ENCODE measurements at regions not wholly inside any gene's neighbourhood (a gene's known extent, or its start where the extent isn't known, plus 50 kb on each side); places are given as distances from the start of the nearest gene placed in this dataset.
"Not testable (repeated sequence)": the region's sequence is repeated elsewhere in the genome, so short reads cannot be mapped to it uniquely, and the experiment has no call there.

GRCh38 chr21:31442339-31442738, 98.3 kb upstream of the TIAM1 start:
- peaks cover 20% of the 10 kb centered on the region for H3K9me3 Mint-ChIP-seq
- ChIA-PET CTCF (no interaction called here), POLR2A (no interaction called here)
- no peaks in the 10 kb centered on the region for H3K27me3 Mint-ChIP-seq
- DNase-seq, result no peak
- no peak overlapping the region for H3K27ac Mint-ChIP-seq
- intact Hi-C loops (cut with micrococcal nuclease), result no loop called here
- H3K4me1 Mint-ChIP-seq (ENCODE audit: low read depth), result peaks cover 21% of the 10 kb centered on the region
- no peak overlapping the region for H3K4me3 Mint-ChIP-seq
- peaks cover 12% of the 10 kb centered on the region for H3K36me3 Mint-ChIP-seq

GRCh38 chr21:31429506-31429905, 85.4 kb upstream of the TIAM1 start:
- Mint-ChIP-seq H3K4me1 (ENCODE audit: low read depth) (peaks cover 8% of the 10 kb centered on the region), H3K9me3 (no peaks in the 10 kb centered on the region), H3K27ac (no peak overlapping the region), H3K27me3 (no peaks in the 10 kb centered on the region), H3K4me3 (no peak overlapping the region), H3K36me3 (no peaks in the 10 kb centered on the region)
- intact Hi-C loops (cut with micrococcal nuclease), result no loop called here
- ChIA-PET POLR2A (no interaction called here), CTCF (no interaction called here)
- no peak for DNase-seq

- no peaks in the 10 kb centered on the region for H3K36me3 Mint-ChIP-seq
- H3K27ac Mint-ChIP-seq, result peak overlapping the region; percentile 25
- peaks cover 8% of the 10 kb centered on the region for H3K4me1 Mint-ChIP-seq (ENCODE audit: low read depth)
- ChIA-PET POLR2A (interaction anchor here (1.2 kb wide), 3 partner anchors 71 to 128 kb away, joined by 4 to 7 read pairs (median 4); no protein-coding TSS in a partner anchor), CTCF (interaction anchor here (1.2 kb wide), 1 partner anchor 99 kb away, joined by 4 read pairs; no protein-coding TSS in a partner anchor)
- H3K9me3 Mint-ChIP-seq, result no peaks in the 10 kb centered on the region
- intact Hi-C loops (cut with micrococcal nuclease), result loop anchor here (1.0 to 2.0 kb wide), 7 partner anchors 28 to 231 kb away; no protein-coding TSS in a partner anchor
- H3K27me3 Mint-ChIP-seq, result no peaks in the 10 kb centered on the region
- DNase-seq, result no peak
- no peak overlapping the region for H3K4me3 Mint-ChIP-seq
Measured at GRCh38 chr21:31426235-31426797, 82.3 kb upstream of the TIAM1 start.

GRCh38 chr21:31425138-31425537, 81.1 kb upstream of the TIAM1 start:
- no peaks in the 10 kb centered on the region for H3K36me3 Mint-ChIP-seq
- H3K4me3 Mint-ChIP-seq, result no peak overlapping the region
- H3K4me1 Mint-ChIP-seq (ENCODE audit: low read depth), result peaks cover 8% of the 10 kb centered on the region
- no peaks in the 10 kb centered on the region for H3K9me3 Mint-ChIP-seq
- no peaks in the 10 kb centered on the region for H3K27me3 Mint-ChIP-seq
- POLR2A ChIA-PET, result no interaction called here
- CTCF ChIA-PET, result no interaction called here
- DNase-seq, result no peak
- H3K27ac Mint-ChIP-seq, result no peak overlapping the region
- intact Hi-C loops (cut with micrococcal nuclease), result no loop called here

- intact Hi-C loops (cut with micrococcal nuclease), result no loop called here
- CTCF ChIA-PET, result no interaction called here
- Mint-ChIP-seq H3K4me3 (no peak overlapping the region), H3K4me1 (ENCODE audit: low read depth) (peaks cover 8% of the 10 kb centered on the region), H3K9me3 (no peaks in the 10 kb centered on the region), H3K27me3 (no peaks in the 10 kb centered on the region), H3K36me3 (no peaks in the 10 kb centered on the region), H3K27ac (no peak overlapping the region)
- POLR2A ChIA-PET, result no interaction called here
- DNase-seq, result no peak
Measured at GRCh38 chr21:31424058-31424457, 80.0 kb upstream of the TIAM1 start.

- H3K27ac Mint-ChIP-seq, result no peak overlapping the region
- POLR2A ChIA-PET, result no interaction called here
Measured at GRCh38 chr21:31420988-31421387, 76.9 kb upstream of the TIAM1 start.

GRCh38 chr21:31420354-31420753, 76.3 kb upstream of the TIAM1 start:
- H3K36me3 Mint-ChIP-seq, result peaks cover 4% of the 10 kb centered on the region
- H3K27me3 Mint-ChIP-seq, result no peaks in the 10 kb centered on the region
- H3K4me3 Mint-ChIP-seq, result no peak overlapping the region
- POLR2A ChIA-PET, result no interaction called here
- H3K9me3 Mint-ChIP-seq, result peaks cover 14% of the 10 kb centered on the region
- CTCF ChIA-PET, result no interaction called here
- intact Hi-C loops (cut with micrococcal nuclease), result no loop called here
- H3K27ac Mint-ChIP-seq, result no peak overlapping the region
- H3K4me1 Mint-ChIP-seq (ENCODE audit: low read depth), result no peaks in the 10 kb centered on the region
- DNase-seq, result no peak

More at GRCh38 chr21:31420988-31421387, 76.9 kb upstream of the TIAM1 start:
- intact Hi-C loops (cut with micrococcal nuclease), result no loop called here
- CTCF ChIA-PET, result no interaction called here
- H3K4me3 Mint-ChIP-seq, result no peak overlapping the region
- H3K36me3 Mint-ChIP-seq, result peaks cover 4% of the 10 kb centered on the region
- no peak for DNase-seq
- H3K4me1 Mint-ChIP-seq (ENCODE audit: low read depth), result peaks cover 1% of the 10 kb centered on the region
- peaks cover 14% of the 10 kb centered on the region for H3K9me3 Mint-ChIP-seq
- no peaks in the 10 kb centered on the region for H3K27me3 Mint-ChIP-seq

- CTCF ChIA-PET, result no interaction called here
- H3K36me3 Mint-ChIP-seq, result peaks cover 4% of the 10 kb centered on the region
- no peak overlapping the region for H3K4me3 Mint-ChIP-seq
- H3K4me1 Mint-ChIP-seq (ENCODE audit: low read depth), result no peaks in the 10 kb centered on the region
- intact Hi-C loops (cut with micrococcal nuclease), result no loop called here
- POLR2A ChIA-PET, result no interaction called here
- DNase-seq, result no peak
- peaks cover 14% of the 10 kb centered on the region for H3K9me3 Mint-ChIP-seq
- no peak overlapping the region for H3K27ac Mint-ChIP-seq
- H3K27me3 Mint-ChIP-seq, result no peaks in the 10 kb centered on the region
Measured at GRCh38 chr21:31418377-31419001, 74.4 kb upstream of the TIAM1 start.

GRCh38 chr21:31417214-31417613, 73.2 kb upstream of the TIAM1 start:
- POLR2A ChIA-PET; H3K27me3 Mint-ChIP-seq; H3K4me3 Mint-ChIP-seq; H3K36me3 Mint-ChIP-seq; H3K27ac Mint-ChIP-seq; intact Hi-C loops (cut with micrococcal nuclease); H3K4me1 Mint-ChIP-seq (ENCODE audit: low read depth); CTCF ChIA-PET: not testable (repeated sequence)
- H3K9me3 Mint-ChIP-seq, result peaks cover 14% of the 10 kb centered on the region
- DNase-seq, result peak; percentile 15

GRCh38 chr21:31416465-31416864, 72.4 kb upstream of the TIAM1 start:
- H3K36me3 Mint-ChIP-seq, result peaks cover 4% of the 10 kb centered on the region
- ChIA-PET CTCF (no interaction called here), POLR2A (no interaction called here)

GRCh38 chr21:31414263-31415000, 70.4 kb upstream of the TIAM1 start:
- no peak overlapping the region for H3K27ac Mint-ChIP-seq
- no peak overlapping the region for H3K4me3 Mint-ChIP-seq
- H3K36me3 Mint-ChIP-seq, result peaks cover 4% of the 10 kb centered on the region
- DNase-seq, result no peak
- H3K27me3 Mint-ChIP-seq, result no peaks in the 10 kb centered on the region
- intact Hi-C loops (cut with micrococcal nuclease), result no loop called here
- H3K4me1 Mint-ChIP-seq (ENCODE audit: low read depth), result no peaks in the 10 kb centered on the region
- ChIA-PET CTCF (interaction anchor here (0.7 to 1.5 kb wide), 4 partner anchors 17 to 373 kb away, joined by 3 read pairs; no protein-coding TSS in a partner anchor), POLR2A (no interaction called here)
- peaks cover 14% of the 10 kb centered on the region for H3K9me3 Mint-ChIP-seq

More at GRCh38 chr21:31416465-31416864, 72.4 kb upstream of the TIAM1 start:
- peaks cover 14% of the 10 kb centered on the region for H3K9me3 Mint-ChIP-seq
- no peaks in the 10 kb centered on the region for H3K4me1 Mint-ChIP-seq (ENCODE audit: low read depth)
- no peak overlapping the region for H3K4me3 Mint-ChIP-seq
- H3K27ac Mint-ChIP-seq, result no peak overlapping the region
- intact Hi-C loops (cut with micrococcal nuclease), result no loop called here
- DNase-seq, result no peak
- no peaks in the 10 kb centered on the region for H3K27me3 Mint-ChIP-seq

- Mint-ChIP-seq H3K4me3 (no peak overlapping the region), H3K9me3 (peaks cover 14% of the 10 kb centered on the region), H3K36me3 (peaks cover 4% of the 10 kb centered on the region), H3K27me3 (no peaks in the 10 kb centered on the region), H3K4me1 (ENCODE audit: low read depth) (no peaks in the 10 kb centered on the region), H3K27ac (no peak overlapping the region)
- ChIA-PET CTCF (interaction anchor here (1.5 kb wide), 1 partner anchor 167 kb away, joined by 3 read pairs; no protein-coding TSS in a partner anchor), POLR2A (no interaction called here)
- intact Hi-C loops (cut with micrococcal nuclease), result no loop called here
- no peak for DNase-seq
Measured at GRCh38 chr21:31413698-31414097, 69.6 kb upstream of the TIAM1 start.
